ENCODE measurements at regions not wholly inside any gene's neighbourhood (a gene's known extent, or its start where the extent isn't known, plus 50 kb on each side); places are given as distances from the start of the nearest gene placed in this dataset.

- TF ChIP-seq CTCF (IDR thresholded peaks at IDR 0.05) = no peak
- TF ChIP-seq POLR2AphosphoS5 (IDR thresholded peaks at IDR 0.05; ENCODE audit: low read depth, low read length) = no peak
- TF ChIP-seq REST (IDR thresholded peaks at IDR 0.05; ENCODE audit: insufficient read depth in 1 of 2, low read depth in 2 of 2, low read length in 1 of 2) = no peak
- TF ChIP-seq SIN3A (IDR thresholded peaks at IDR 0.05; ENCODE audit: borderline replicate concordance, insufficient read depth, low read depth, low read length) = no peak
These were observed 352.3 kb upstream of the B3GAT1 start for GRCh38 chr11:134764367-134764766.

Measured in Panc1 (cell line).